Upper lobe of left lung (tissue), 4 donors: ENCODE measurements at regions not wholly inside any gene's neighbourhood (a gene's known extent, or its start where the extent isn't known, plus 50 kb on each side); places are given as distances from the start of the nearest gene placed in this dataset.

Experiments
- CTCF ChIP-seq, 6 experiments: fragments of 450-650 bp in 4 of 6; fragments of 200-600 bp in 2 of 6; sonication (generic) in 2 of 6; IDR thresholded peaks; one replicate each; pipeline ENCODE4 v1.5.1; 2016 to 2019; ENCODE audit warnings: antibody characterized with exemption in 6 of 6
- EP300 ChIP-seq, 4 donors: sonication (generic); formaldehyde crosslinking; IDR thresholded peaks; one replicate each; pipeline ENCODE4 v1.5.1; 2017; ENCODE audit warnings: antibody characterized with exemption in 4 of 4, control low read depth in 2 of 4
- POLR2A ChIP-seq, 4 donors: fragments of 450-650 bp; IDR thresholded peaks; one replicate each; pipeline ENCODE4 v1.5.1; 2016 to 2017; ENCODE audit warnings: antibody characterized with exemption in 4 of 4, mild to moderate bottlenecking in 2 of 4

- TF ChIP-seq CTCF (IDR thresholded peaks at IDR 0.05), result no peak
- no peak for TF ChIP-seq POLR2A (IDR thresholded peaks at IDR 0.05)
- TF ChIP-seq EP300 (IDR thresholded peaks at IDR 0.05), result no peak
These were observed 350.9 kb downstream of the FOXO1 start for GRCh38 chr13:40315416-40316064.
